ENCODE measurements at regions not wholly inside any gene's neighbourhood (a gene's known extent, or its start where the extent isn't known, plus 50 kb on each side); places are given as distances from the start of the nearest gene placed in this dataset.

DNA sequence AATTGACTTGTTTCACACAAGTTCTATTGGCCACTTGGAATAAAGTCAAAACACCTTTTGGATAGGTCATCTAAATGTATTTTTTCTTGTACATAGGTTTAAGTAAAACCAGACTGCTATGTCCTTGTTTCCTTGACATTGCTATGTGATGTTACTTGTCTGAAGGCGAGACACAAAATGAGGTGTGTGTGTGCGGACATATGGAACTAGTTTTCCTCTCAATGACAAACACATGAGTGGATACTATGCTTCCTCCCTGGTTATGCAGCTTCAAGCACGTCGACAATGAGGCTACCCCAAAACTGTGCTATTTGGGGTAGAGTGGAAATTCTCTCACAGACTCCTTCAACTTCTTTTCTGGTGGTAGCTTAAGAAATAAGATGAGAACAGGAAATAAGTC is 276.8 kb downstream of the GAS1 start:
- TF ChIP-seq POLR2A (IDR thresholded peaks at IDR 0.05; ENCODE audit: low read length) = no peak
- TF ChIP-seq GATA1 (IDR thresholded peaks at IDR 0.05; ENCODE audit: low read depth, low read length) = no peak

Measured in erythroblast (primary cell).